Smooth muscle cell (in vitro differentiated cells): ENCODE measurements at regions not wholly inside any gene's neighbourhood (a gene's known extent, or its start where the extent isn't known, plus 50 kb on each side); places are given as distances from the start of the nearest gene placed in this dataset.

Source experiments
- DNase-seq: peaks from one replicate; lab custom pipeline; 2025; ENCODE audit not compliant: unreplicated experiment; lab: John Stamatoyannopoulos, UW
- H2AFZ ChIP-seq: fragments of 200-600 bp; sonication (generic); 2 replicates; pipeline ENCODE4 v1.6.0; 2016; ENCODE audit warnings: antibody characterized with exemption, low read depth, mild to moderate bottlenecking
- H3F3A ChIP-seq: fragments of 200-600 bp; sonication (generic); 2 replicates; pipeline ENCODE4 v1.6.0; 2017; ENCODE audit warnings: antibody characterized with exemption, low read depth
- H3K27ac ChIP-seq: fragments of 200-600 bp; sonication (generic); 2 replicates; pipeline ENCODE4 v1.5.1; 2016; ENCODE audit warnings: low read depth, mild to moderate bottlenecking
- H3K27me3 ChIP-seq: fragments of 200-600 bp; sonication (generic); 2 replicates; pipeline ENCODE4 v1.6.1; 2016; ENCODE audit warnings: low read depth, mild to moderate bottlenecking
- H3K36me3 ChIP-seq: fragments of 200-600 bp; sonication (generic); 2 replicates; pipeline ENCODE4 v1.5.1; 2016; ENCODE audit warnings: low read depth
- H3K4me1 ChIP-seq: fragments of 200-600 bp; sonication (generic); 2 replicates; pipeline ENCODE4 v1.5.1; 2016; ENCODE audit warnings: low read depth
- H3K4me2 ChIP-seq: fragments of 200-600 bp; sonication (generic); 2 replicates; pipeline ENCODE4 v1.6.0; 2016; ENCODE audit warnings: mild to moderate bottlenecking
- H3K4me3 ChIP-seq: fragments of 200-600 bp; sonication (generic); 2 replicates; pipeline ENCODE4 v1.5.1; 2016; ENCODE audit warnings: mild to moderate bottlenecking
- H3K79me2 ChIP-seq: fragments of 200-600 bp; sonication (generic); 2 replicates; pipeline ENCODE4 v1.6.0; 2016; ENCODE audit warnings: low read depth, mild to moderate bottlenecking
- H3K9ac ChIP-seq: fragments of 200-600 bp; sonication (generic); 2 replicates; pipeline ENCODE4 v1.6.0; 2016; ENCODE audit warnings: low read depth
- H3K9me3 ChIP-seq: fragments of 200-600 bp; sonication (generic); replicated peaks from 2 replicates; pipeline ENCODE4 v1.5.1; 2016; ENCODE audit warnings: low read depth
- H4K20me1 ChIP-seq: fragments of 200-600 bp; sonication (generic); 2 replicates; pipeline ENCODE4 v1.6.0; 2016; ENCODE audit warnings: low read depth
- WGBS: methylation state at CpG from one replicate; pipeline ENCODE4 v1.1.7; 2016; ENCODE audit warnings: low lambda C conversion rate; 5-methylcytosine and 5-hydroxymethylcytosine counted together
- TF ChIP-seq, protein P1 (sequence below): fragments of 200-600 bp; sonication (generic); IDR thresholded peaks from 2 replicates; pipeline ENCODE4 v1.5.1; 2017; ENCODE audit warnings: borderline replicate concordance, mild to moderate bottlenecking, antibody characterized with exemption; ENCODE audit not compliant: insufficient read depth, poor library complexity, severe bottlenecking

DNA sequence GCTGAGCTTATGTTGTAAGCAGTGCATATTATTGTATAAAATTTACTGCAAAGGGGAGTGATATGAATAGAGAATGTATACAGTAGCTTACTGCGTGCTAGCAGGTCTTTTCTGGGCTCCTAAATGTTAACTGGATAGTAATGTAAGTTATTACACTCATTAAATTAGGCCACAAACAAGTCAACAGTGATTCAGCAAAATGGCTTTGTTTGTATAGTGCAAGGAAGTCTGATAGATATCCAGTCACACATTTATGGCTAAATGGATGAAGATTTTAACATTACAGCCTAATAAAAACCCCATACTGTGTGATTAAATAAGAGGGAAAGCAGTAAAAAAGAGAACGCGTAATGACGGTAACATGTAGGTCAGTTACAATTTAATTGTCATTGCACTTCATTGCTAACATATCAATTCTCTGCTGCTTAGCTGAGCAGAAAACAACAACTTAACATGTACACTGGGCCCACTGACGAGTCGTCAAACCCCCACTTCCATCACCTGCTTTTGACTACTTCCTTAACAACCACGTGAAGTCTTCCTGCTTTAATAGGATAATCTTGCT is 665.0 kb upstream of the FANCL start:
- 45% methylated on average over 7 of the region's 7 CpGs for WGBS
- no peak for DNase-seq
- no peaks in the 10 kb centered on the region for H3K4me1 ChIP-seq

DNA sequence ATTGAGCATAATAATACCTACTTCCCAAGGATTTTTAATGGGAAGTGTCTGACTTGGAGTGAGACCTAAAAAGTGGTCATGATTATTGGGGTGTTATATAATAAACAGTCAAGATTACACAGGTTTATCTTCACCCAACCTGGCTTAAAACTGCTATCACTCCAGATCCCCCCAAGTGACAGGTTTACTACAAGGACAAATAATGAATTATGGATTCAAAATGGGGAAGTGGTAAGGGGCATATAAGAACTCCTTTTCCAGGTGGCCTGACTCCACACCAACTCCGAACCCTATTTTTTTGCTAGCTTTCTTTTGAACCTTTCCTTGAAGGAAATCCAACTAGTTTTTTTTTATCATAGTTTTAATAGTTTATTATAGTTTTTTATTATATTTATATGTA is 663.0 kb upstream of the FANCL start:
- H2AFZ ChIP-seq = no peak overlapping the region
- no peaks in the 10 kb centered on the region for H3F3A ChIP-seq
- no peaks in the 10 kb centered on the region for H3K4me1 ChIP-seq
- H3K9me3 ChIP-seq = no peaks in the 10 kb centered on the region
- no peak for DNase-seq
- H3K36me3 ChIP-seq = no peaks in the 10 kb centered on the region
- H3K9ac ChIP-seq = no peak overlapping the region
- no peak overlapping the region for H3K27ac ChIP-seq
- H3K4me3 ChIP-seq = no peak overlapping the region
- 96% methylated on average over 1 of the region's 1 CpG for WGBS
- H3K4me2 ChIP-seq = no peak overlapping the region
- no peaks in the 10 kb centered on the region for H3K27me3 ChIP-seq
- TF ChIP-seq, protein P1, sequence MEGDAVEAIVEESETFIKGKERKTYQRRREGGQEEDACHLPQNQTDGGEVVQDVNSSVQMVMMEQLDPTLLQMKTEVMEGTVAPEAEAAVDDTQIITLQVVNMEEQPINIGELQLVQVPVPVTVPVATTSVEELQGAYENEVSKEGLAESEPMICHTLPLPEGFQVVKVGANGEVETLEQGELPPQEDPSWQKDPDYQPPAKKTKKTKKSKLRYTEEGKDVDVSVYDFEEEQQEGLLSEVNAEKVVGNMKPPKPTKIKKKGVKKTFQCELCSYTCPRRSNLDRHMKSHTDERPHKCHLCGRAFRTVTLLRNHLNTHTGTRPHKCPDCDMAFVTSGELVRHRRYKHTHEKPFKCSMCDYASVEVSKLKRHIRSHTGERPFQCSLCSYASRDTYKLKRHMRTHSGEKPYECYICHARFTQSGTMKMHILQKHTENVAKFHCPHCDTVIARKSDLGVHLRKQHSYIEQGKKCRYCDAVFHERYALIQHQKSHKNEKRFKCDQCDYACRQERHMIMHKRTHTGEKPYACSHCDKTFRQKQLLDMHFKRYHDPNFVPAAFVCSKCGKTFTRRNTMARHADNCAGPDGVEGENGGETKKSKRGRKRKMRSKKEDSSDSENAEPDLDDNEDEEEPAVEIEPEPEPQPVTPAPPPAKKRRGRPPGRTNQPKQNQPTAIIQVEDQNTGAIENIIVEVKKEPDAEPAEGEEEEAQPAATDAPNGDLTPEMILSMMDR = no peak
- no peaks in the 10 kb centered on the region for H4K20me1 ChIP-seq
- no peaks in the 10 kb centered on the region for H3K79me2 ChIP-seq

More for the DNA sequence above, 665.0 kb upstream of the FANCL start:
- Histone ChIP-seq H3K27me3 (no peaks in the 10 kb centered on the region), H3K9ac (no peak overlapping the region), H2AFZ (peak overlapping the region; percentile 9), H3K27ac (no peak overlapping the region), H3K36me3 (no peaks in the 10 kb centered on the region), H3K9me3 (no peaks in the 10 kb centered on the region), H3K4me2 (no peak overlapping the region), H3K4me3 (no peak overlapping the region), H3F3A (no peaks in the 10 kb centered on the region), H4K20me1 (no peaks in the 10 kb centered on the region), H3K79me2 (no peaks in the 10 kb centered on the region)
- TF ChIP-seq, protein P1 = no peak

DNA sequence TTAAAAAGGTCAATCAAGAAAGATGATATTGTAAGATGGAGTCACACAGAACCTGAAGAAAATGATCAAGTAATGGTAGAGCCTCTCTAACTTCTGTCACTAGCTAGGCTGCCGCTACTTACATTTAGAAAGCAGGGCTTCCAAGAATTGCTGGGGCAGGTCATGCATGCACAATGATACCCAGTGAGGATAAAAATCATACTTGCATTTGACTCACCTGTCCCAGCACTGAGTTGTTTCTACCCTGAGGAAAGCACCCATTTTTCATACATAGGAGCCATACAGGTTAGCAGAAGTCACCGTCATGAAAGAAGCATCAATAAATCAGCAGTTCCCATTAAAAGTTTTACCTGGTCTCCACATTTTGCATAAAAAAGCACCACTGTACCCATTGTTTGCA is 662.3 kb upstream of the FANCL start:
- 100% methylated on average over 2 of the region's 2 CpGs for WGBS
- Histone ChIP-seq H3K79me2 (no peaks in the 10 kb centered on the region), H3K27me3 (no peaks in the 10 kb centered on the region), H3K4me3 (no peak overlapping the region), H3F3A (no peaks in the 10 kb centered on the region), H3K9me3 (no peaks in the 10 kb centered on the region), H3K36me3 (no peaks in the 10 kb centered on the region), H3K27ac (no peak overlapping the region), H2AFZ (no peak overlapping the region), H4K20me1 (no peaks in the 10 kb centered on the region), H3K4me2 (no peak overlapping the region), H3K9ac (no peak overlapping the region), H3K4me1 (no peaks in the 10 kb centered on the region)
- DNase-seq = no peak
- TF ChIP-seq, protein P1 = no peak
